GM19328 (cell line): ENCODE measurements at regions not wholly inside any gene's neighbourhood (a gene's known extent, or its start where the extent isn't known, plus 50 kb on each side); places are given as distances from the start of the nearest gene placed in this dataset.
A peak's percentile ranks its signal among the peaks of the same experiment; 100 is the strongest.
"Not testable (repeated sequence)": the region's sequence is repeated elsewhere in the genome, so short reads cannot be mapped to it uniquely, and the experiment has no call there.

Experiments used
- ATAC-seq: cut with Tn5 transposase; IDR thresholded peaks from one replicate; pipeline ENCODE4 v1.9.1; 2021; ENCODE audit warnings: mild to moderate bottlenecking, moderate library complexity; ENCODE audit not compliant: unreplicated experiment

GRCh38 chr4:110364911-110365520 lies 110.9 kb upstream of the ENPEP start:
- no peak for ATAC-seq

GRCh38 chr4:110361921-110362320 lies 114.0 kb upstream of the ENPEP start:
- no peak for ATAC-seq

- no peak for ATAC-seq
These were observed 116.9 kb upstream of the ENPEP start for GRCh38 chr4:110359076-110359475.

- ATAC-seq, result no peak
These were observed 118.4 kb upstream of the ENPEP start for GRCh38 chr4:110357521-110357920.

- ATAC-seq, result no peak
These were observed 121.5 kb upstream of the ENPEP start for GRCh38 chr4:110354460-110354859.

GRCh38 chr4:110352670-110353442 lies 123.1 kb upstream of the ENPEP start:
- no peak for ATAC-seq

GRCh38 chr4:110348711-110349383 lies 127.1 kb upstream of the ENPEP start:
- no peak for ATAC-seq

GRCh38 chr4:110347805-110348204 lies 128.2 kb upstream of the ENPEP start:
- no peak for ATAC-seq

- ATAC-seq, result no peak
These were observed 131.8 kb upstream of the ENPEP start for GRCh38 chr4:110344165-110344564.

- no peak for ATAC-seq
These were observed 132.4 kb upstream of the ENPEP start for GRCh38 chr4:110343534-110343933.

GRCh38 chr4:110341118-110341517 lies 134.8 kb upstream of the ENPEP start:
- ATAC-seq, result not testable (repeated sequence)

GRCh38 chr4:110335399-110335798 lies 137.0 kb upstream of the ELOVL6 start:
- ATAC-seq, result no peak

- no peak for ATAC-seq
These were observed 134.1 kb upstream of the ELOVL6 start for GRCh38 chr4:110332483-110332882.

GRCh38 chr4:110326426-110326825 lies 128.0 kb upstream of the ELOVL6 start:
- not testable (repeated sequence) for ATAC-seq

- ATAC-seq, result peak; percentile 68
These were observed 112.4 kb upstream of the ELOVL6 start for GRCh38 chr4:110310795-110311194.

- no peak for ATAC-seq
These were observed 111.3 kb upstream of the ELOVL6 start for GRCh38 chr4:110309675-110310074.

- no peak for ATAC-seq
These were observed 107.9 kb upstream of the ELOVL6 start for GRCh38 chr4:110306303-110306702.

GRCh38 chr4:110305455-110305854 lies 107.0 kb upstream of the ELOVL6 start:
- no peak for ATAC-seq

- ATAC-seq, result no peak
These were observed 98.5 kb upstream of the ELOVL6 start for GRCh38 chr4:110296892-110297291.

- no peak for ATAC-seq
These were observed 95.8 kb upstream of the ELOVL6 start for GRCh38 chr4:110294165-110294564.

- ATAC-seq, result no peak
These were observed 94.8 kb upstream of the ELOVL6 start for GRCh38 chr4:110292994-110293744.
